ENCODE measurements at regions not wholly inside any gene's neighbourhood (a gene's known extent, or its start where the extent isn't known, plus 50 kb on each side); places are given as distances from the start of the nearest gene placed in this dataset.

DNA sequence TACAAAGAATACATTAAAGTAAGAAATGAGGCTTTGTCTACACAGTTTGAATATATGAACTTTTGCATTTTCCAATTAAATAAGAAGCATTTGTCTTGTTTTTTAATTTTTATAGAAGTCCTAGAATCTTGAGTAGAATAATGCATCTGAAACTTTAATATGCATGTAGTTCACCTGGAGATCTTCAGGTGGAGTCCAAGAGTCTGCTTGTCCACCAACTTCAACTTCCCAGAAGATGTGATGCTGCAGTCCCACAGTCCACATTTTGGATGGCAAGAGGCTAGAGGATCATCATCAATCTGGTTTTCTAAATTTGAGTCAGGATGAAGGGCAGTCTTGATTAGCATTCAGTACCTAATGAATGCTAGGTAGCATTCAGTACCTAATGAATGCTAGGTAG lies 357.6 kb upstream of the SOX2 start:
- TF ChIP-seq, protein P1, sequence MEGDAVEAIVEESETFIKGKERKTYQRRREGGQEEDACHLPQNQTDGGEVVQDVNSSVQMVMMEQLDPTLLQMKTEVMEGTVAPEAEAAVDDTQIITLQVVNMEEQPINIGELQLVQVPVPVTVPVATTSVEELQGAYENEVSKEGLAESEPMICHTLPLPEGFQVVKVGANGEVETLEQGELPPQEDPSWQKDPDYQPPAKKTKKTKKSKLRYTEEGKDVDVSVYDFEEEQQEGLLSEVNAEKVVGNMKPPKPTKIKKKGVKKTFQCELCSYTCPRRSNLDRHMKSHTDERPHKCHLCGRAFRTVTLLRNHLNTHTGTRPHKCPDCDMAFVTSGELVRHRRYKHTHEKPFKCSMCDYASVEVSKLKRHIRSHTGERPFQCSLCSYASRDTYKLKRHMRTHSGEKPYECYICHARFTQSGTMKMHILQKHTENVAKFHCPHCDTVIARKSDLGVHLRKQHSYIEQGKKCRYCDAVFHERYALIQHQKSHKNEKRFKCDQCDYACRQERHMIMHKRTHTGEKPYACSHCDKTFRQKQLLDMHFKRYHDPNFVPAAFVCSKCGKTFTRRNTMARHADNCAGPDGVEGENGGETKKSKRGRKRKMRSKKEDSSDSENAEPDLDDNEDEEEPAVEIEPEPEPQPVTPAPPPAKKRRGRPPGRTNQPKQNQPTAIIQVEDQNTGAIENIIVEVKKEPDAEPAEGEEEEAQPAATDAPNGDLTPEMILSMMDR (IDR thresholded peaks at IDR 0.05; ENCODE audit: low read depth, low read length) = no peak
- TF ChIP-seq EZH2phosphoT487 (IDR thresholded peaks at IDR 0.05; ENCODE audit: low read depth) = no peak

Measured in OCI-LY3 (cell line).